HFFc6 (cell line): ENCODE measurements at regions not wholly inside any gene's neighbourhood (a gene's known extent, or its start where the extent isn't known, plus 50 kb on each side); places are given as distances from the start of the nearest gene placed in this dataset.
"Not testable (repeated sequence)": the region's sequence is repeated elsewhere in the genome, so short reads cannot be mapped to it uniquely, and the experiment has no call there.

ENCODE experiments used
- DNase-seq: peaks from one replicate; pipeline ENCODE4 v3.0.0-alpha.2; 2018
- H3K27ac Mint-ChIP-seq: 2 replicates; pipeline ENCODE4 v1.8.0; 2020; ENCODE audit warnings: mild to moderate bottlenecking, mixed read lengths
- H3K27me3 Mint-ChIP-seq: 2 replicates; pipeline ENCODE4 v1.8.0; 2021; ENCODE audit warnings: mild to moderate bottlenecking, moderate library complexity, mixed read lengths; ENCODE audit not compliant: insufficient read depth
- H3K36me3 Mint-ChIP-seq: 2 replicates; pipeline ENCODE4 v1.8.0; 2021; ENCODE audit warnings: low read depth, mixed read lengths
- H3K4me1 Mint-ChIP-seq: 2 replicates; pipeline ENCODE4 v1.8.0; 2020; ENCODE audit warnings: low read depth, mixed read lengths
- H3K4me3 Mint-ChIP-seq: 2 replicates; pipeline ENCODE4 v1.8.0; 2020; ENCODE audit warnings: mild to moderate bottlenecking, moderate library complexity, mixed read lengths
- H3K9me3 Mint-ChIP-seq: 2 replicates; pipeline ENCODE4 v1.8.0; 2020; ENCODE audit warnings: mild to moderate bottlenecking, mixed read lengths
- TF ChIP-seq, protein P1 (sequence below): fragments of 200-600 bp; sonication (generic); IDR thresholded peaks from 2 replicates; pipeline ENCODE4 v1.5.0; 2021; ENCODE audit warnings: antibody characterized with exemption, mild to moderate bottlenecking

DNA sequence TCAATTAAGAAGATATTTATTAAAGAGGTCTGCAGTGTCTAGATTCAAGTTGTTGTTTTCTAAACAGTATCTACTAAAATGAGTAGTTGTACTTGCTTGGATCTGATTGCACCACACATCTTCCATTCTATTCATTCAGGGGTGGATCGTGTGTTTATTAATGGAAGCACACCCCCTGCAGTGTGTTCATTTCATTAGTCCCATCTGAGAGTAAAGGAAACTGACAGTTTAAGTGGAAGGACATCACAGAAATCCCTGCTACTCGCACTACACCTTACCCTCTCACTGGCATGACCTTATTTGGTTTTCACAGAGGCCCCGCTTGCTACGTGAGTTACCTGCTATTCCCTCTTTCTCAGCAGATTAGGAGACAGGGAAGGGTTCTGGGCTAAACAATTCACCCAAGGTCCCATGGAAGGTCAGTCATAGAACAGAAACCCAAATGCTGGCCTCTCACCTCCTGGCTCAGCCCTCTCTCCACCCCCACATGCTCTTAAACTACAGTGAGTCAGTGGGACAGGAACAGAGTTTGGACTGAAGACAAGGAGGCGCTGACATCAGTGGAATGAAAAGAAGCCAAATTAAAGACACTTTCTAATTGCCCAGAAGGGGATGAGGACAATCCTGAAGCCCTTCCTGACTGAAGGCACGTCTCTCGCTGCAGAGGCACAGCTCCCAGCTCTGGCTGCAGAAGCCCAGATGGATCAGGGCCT lies 369.2 kb upstream of the NRP1 start:
- peak; percentile 22 for DNase-seq
- H3K9me3 Mint-ChIP-seq: no peaks in the 10 kb centered on the region
- peak overlapping the region; percentile 26; the same call in 1 of the 2 replicates for H3K27ac Mint-ChIP-seq
- TF ChIP-seq, protein P1, sequence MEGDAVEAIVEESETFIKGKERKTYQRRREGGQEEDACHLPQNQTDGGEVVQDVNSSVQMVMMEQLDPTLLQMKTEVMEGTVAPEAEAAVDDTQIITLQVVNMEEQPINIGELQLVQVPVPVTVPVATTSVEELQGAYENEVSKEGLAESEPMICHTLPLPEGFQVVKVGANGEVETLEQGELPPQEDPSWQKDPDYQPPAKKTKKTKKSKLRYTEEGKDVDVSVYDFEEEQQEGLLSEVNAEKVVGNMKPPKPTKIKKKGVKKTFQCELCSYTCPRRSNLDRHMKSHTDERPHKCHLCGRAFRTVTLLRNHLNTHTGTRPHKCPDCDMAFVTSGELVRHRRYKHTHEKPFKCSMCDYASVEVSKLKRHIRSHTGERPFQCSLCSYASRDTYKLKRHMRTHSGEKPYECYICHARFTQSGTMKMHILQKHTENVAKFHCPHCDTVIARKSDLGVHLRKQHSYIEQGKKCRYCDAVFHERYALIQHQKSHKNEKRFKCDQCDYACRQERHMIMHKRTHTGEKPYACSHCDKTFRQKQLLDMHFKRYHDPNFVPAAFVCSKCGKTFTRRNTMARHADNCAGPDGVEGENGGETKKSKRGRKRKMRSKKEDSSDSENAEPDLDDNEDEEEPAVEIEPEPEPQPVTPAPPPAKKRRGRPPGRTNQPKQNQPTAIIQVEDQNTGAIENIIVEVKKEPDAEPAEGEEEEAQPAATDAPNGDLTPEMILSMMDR: no peak
- peaks cover 43% of the 10 kb centered on the region for H3K4me1 Mint-ChIP-seq
- 0 out of 2 replicates have a peak, but pooled peaks cover 1% of the 10 kb centered on the region for H3K27me3 Mint-ChIP-seq
- no peak overlapping the region for H3K4me3 Mint-ChIP-seq
- no peaks in the 10 kb centered on the region for H3K36me3 Mint-ChIP-seq

DNA sequence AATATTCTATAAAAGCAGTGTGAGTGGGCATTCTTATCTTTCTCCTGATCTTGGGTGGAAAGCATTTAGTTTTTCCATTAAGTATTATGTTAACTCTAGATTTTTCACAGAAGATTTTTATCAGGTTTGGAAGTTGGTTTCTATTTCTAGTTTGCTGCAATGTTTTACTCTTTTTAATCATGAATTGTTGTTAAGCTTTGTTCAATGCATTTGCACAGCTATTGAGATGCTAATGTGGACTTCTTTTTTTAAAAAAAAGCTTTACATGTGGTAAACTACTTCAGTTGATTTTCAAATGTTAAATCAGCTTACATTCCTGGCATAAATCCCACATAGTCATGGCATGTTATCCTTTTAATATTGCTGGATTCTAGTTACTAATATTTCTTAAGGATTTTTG lies 363.6 kb upstream of the NRP1 start:
- TF ChIP-seq, protein P1: no peak
- H3K27me3 Mint-ChIP-seq: no peaks in the 10 kb centered on the region; the same call in none of the 2 replicates
- DNase-seq: no peak
- no peaks in the 10 kb centered on the region; the same call in 1 of the 2 replicates for H3K36me3 Mint-ChIP-seq
- no peak overlapping the region for H3K4me3 Mint-ChIP-seq
- no peak overlapping the region for H3K27ac Mint-ChIP-seq
- peaks cover 1% of the 10 kb centered on the region for H3K4me1 Mint-ChIP-seq
- H3K9me3 Mint-ChIP-seq: peaks cover 11% of the 10 kb centered on the region; the same call in 1 of the 2 replicates

DNA sequence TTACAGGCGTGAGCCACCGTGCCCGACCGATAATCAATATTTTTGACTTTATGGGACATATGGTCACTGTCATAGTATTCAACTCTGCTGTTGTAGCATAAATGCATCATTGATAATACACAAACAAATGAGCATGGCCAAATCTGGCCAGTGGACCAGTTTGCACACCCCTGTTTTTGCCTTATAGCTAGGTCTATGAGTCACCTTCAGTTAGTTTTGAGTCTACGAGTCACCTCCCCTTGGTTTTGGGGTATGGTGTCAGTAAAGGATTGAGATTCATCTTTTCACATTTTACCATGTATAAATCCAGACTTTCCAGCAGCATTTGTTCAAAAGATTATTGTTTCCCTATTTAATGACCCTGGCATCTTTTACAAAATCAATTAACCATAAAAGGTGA lies 362.5 kb upstream of the NRP1 start:
- no peak for DNase-seq
- Mint-ChIP-seq H3K27ac (no peak overlapping the region), H3K36me3 (peaks cover 3% of the 10 kb centered on the region), H3K9me3 (peaks cover 15% of the 10 kb centered on the region), H3K27me3 (no peaks in the 10 kb centered on the region; the same call in none of the 2 replicates), H3K4me1 (no peaks in the 10 kb centered on the region), H3K4me3 (no peak overlapping the region)
- TF ChIP-seq, protein P1: no peak

DNA sequence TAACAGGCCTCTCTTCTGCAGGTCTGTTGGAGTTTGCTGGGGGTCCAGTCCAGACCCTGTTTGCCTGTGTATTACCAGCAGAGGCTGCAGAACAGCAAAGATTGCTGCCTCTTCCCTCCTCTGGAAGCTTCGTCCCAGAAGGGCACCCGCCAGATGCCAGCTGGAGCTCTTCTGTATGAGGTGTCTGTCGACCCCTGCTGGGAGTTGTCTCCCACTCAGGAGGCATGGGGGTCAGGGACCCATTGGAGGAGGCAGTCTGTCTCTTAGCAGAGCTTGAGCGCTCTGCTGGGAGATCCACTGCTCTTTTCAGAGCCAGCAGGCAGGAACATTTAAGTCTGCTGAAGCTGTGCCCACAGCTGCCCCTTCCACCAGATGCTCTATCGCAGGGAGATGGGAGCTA lies 361.1 kb upstream of the NRP1 start:
- Mint-ChIP-seq H3K36me3 (peaks cover 12% of the 10 kb centered on the region), H3K9me3 (peaks cover 30% of the 10 kb centered on the region), H3K4me3 (no peak overlapping the region), H3K27ac (no peak overlapping the region), H3K27me3 (no peaks in the 10 kb centered on the region; the same call in none of the 2 replicates), H3K4me1 (no peaks in the 10 kb centered on the region)
- TF ChIP-seq, protein P1: no peak
- DNase-seq: no peak

DNA sequence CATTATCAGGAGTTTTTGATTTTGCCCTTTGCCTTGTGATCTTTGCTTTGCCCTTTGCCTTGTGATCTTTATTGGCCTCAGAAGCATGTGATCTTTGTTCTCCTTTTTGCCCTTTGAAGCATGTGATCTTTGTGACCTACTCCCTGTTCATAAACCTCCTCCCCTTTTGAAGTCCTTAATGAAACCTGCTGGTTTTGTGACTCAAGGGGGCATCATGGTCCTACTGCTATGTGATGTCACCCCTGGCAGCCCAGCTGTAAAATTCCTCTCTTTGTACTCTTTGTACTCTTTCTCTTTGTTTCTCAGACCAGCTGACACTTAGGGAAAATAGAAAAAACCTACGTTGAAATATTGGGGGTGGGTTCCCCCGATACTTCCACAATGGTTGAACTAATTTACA lies 356.1 kb upstream of the NRP1 start:
- peaks cover 42% of the 10 kb centered on the region for H3K9me3 Mint-ChIP-seq
- H3K27me3 Mint-ChIP-seq, H3K4me1 Mint-ChIP-seq, H3K27ac Mint-ChIP-seq, H3K4me3 Mint-ChIP-seq, DNase-seq: not testable (repeated sequence)
- peaks cover 22% of the 10 kb centered on the region for H3K36me3 Mint-ChIP-seq

DNA sequence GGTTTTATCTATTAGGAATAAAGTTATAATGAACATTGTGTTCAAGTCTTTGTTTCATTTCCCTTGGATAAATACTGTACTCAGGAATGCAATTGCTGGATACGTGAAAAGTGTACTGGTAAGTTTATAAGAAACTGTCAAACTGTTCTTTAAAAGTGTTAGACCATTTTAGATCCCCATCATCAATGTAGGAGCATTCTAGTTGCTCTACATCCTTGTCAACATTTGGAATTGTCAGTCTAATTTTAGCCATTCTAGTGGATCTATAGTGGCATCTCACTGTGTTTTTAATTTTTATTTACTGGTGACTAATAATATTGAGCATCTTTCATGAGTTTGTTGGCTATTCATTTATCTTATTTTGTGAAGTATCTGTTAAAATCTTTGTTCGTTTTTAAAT lies 354.0 kb upstream of the NRP1 start:
- peaks cover 8% of the 10 kb centered on the region for H3K4me1 Mint-ChIP-seq
- H3K9me3 Mint-ChIP-seq: peaks cover 40% of the 10 kb centered on the region
- TF ChIP-seq, protein P1: no peak
- peaks cover 8% of the 10 kb centered on the region for H3K27me3 Mint-ChIP-seq
- no peak overlapping the region for H3K4me3 Mint-ChIP-seq
- DNase-seq: no peak
- H3K27ac Mint-ChIP-seq: no peak overlapping the region
- peaks cover 22% of the 10 kb centered on the region for H3K36me3 Mint-ChIP-seq
